ENCODE measurements at regions not wholly inside any gene's neighbourhood (a gene's known extent, or its start where the extent isn't known, plus 50 kb on each side); places are given as distances from the start of the nearest gene placed in this dataset.

GRCh38 chr5:72760259-72760658 lies 56.2 kb upstream of the TNPO1 start:
- DNase-seq (ENCODE audit: low read depth): peak; percentile 12
- Histone ChIP-seq H3K4me3 (ENCODE audit: low read length) (no peak overlapping the region), H3K27me3 (replicated peaks; ENCODE audit: control insufficient read depth, insufficient read depth, low read length) (no peaks in the 10 kb centered on the region), H3K9ac (ENCODE audit: low read length) (no peak overlapping the region), H3K9me3 (ENCODE audit: control insufficient read depth, low read length) (no peaks in the 10 kb centered on the region), H3K4me1 (ENCODE audit: control insufficient read depth, insufficient read depth, low read length) (no peaks in the 10 kb centered on the region), H3K36me3 (ENCODE audit: control insufficient read depth, insufficient read depth, low read length, severe bottlenecking) (no peaks in the 10 kb centered on the region)

GRCh38 chr5:72752909-72753308 lies 63.6 kb upstream of the TNPO1 start:
- Histone ChIP-seq H3K9ac (ENCODE audit: low read length) (no peak overlapping the region), H3K27me3 (replicated peaks; ENCODE audit: control insufficient read depth, insufficient read depth, low read length) (no peaks in the 10 kb centered on the region), H3K4me3 (ENCODE audit: low read length) (no peak overlapping the region), H3K4me1 (ENCODE audit: control insufficient read depth, insufficient read depth, low read length) (no peaks in the 10 kb centered on the region), H3K36me3 (ENCODE audit: control insufficient read depth, insufficient read depth, low read length, severe bottlenecking) (no peaks in the 10 kb centered on the region), H3K9me3 (ENCODE audit: control insufficient read depth, low read length) (peaks cover 3% of the 10 kb centered on the region)
- DNase-seq (ENCODE audit: low read depth): no peak

GRCh38 chr5:72749362-72749997 lies 67.0 kb upstream of the TNPO1 start:
- H3K36me3 ChIP-seq (ENCODE audit: control insufficient read depth, insufficient read depth, low read length, severe bottlenecking): no peaks in the 10 kb centered on the region
- no peaks in the 10 kb centered on the region for H3K27me3 ChIP-seq (replicated peaks; ENCODE audit: control insufficient read depth, insufficient read depth, low read length)
- H3K9me3 ChIP-seq (ENCODE audit: control insufficient read depth, low read length): peaks cover 6% of the 10 kb centered on the region
- no peak overlapping the region for H3K4me3 ChIP-seq (ENCODE audit: low read length)
- peaks cover 2% of the 10 kb centered on the region for H3K4me1 ChIP-seq (ENCODE audit: control insufficient read depth, insufficient read depth, low read length)
- H3K9ac ChIP-seq (ENCODE audit: low read length): no peak overlapping the region
- no peak for DNase-seq (ENCODE audit: low read depth)

- Histone ChIP-seq H3K4me1 (ENCODE audit: control insufficient read depth, insufficient read depth, low read length) (peaks cover 2% of the 10 kb centered on the region), H3K27me3 (replicated peaks; ENCODE audit: control insufficient read depth, insufficient read depth, low read length) (no peaks in the 10 kb centered on the region), H3K9me3 (ENCODE audit: control insufficient read depth, low read length) (peaks cover 6% of the 10 kb centered on the region), H3K9ac (ENCODE audit: low read length) (no peak overlapping the region), H3K4me3 (ENCODE audit: low read length) (no peak overlapping the region), H3K36me3 (ENCODE audit: control insufficient read depth, insufficient read depth, low read length, severe bottlenecking) (no peaks in the 10 kb centered on the region)
- DNase-seq (ENCODE audit: low read depth): no peak
Measured at GRCh38 chr5:72747826-72748225, 68.6 kb upstream of the TNPO1 start.

DNA sequence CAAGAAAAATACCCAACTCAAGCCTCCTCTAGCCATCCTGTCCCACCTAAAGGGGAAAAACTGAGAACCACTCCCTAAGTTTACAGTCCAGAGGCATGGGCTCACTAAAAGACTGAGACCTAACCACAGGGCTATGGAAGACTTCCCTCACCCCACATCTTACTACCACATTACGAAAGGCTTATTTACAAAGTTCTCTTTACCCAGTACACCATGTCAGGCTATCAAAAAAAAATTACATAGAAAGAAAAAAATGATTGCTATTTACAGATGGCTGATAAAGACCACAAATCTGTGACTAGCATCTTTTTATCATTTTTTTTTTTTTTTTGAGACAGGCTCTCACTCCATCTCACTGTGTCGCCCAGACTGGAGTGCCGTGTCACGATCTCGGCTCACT lies 69.7 kb upstream of the TNPO1 start:
- DNase-seq (ENCODE audit: low read depth): peak; percentile 13
- no peak overlapping the region for H3K4me3 ChIP-seq (ENCODE audit: low read length)
- no peaks in the 10 kb centered on the region for H3K27me3 ChIP-seq (replicated peaks; ENCODE audit: control insufficient read depth, insufficient read depth, low read length)
- H3K9ac ChIP-seq (ENCODE audit: low read length): no peak overlapping the region
- H3K9me3 ChIP-seq (ENCODE audit: control insufficient read depth, low read length): peaks cover 6% of the 10 kb centered on the region
- no peaks in the 10 kb centered on the region for H3K36me3 ChIP-seq (ENCODE audit: control insufficient read depth, insufficient read depth, low read length, severe bottlenecking)
- peaks cover 2% of the 10 kb centered on the region for H3K4me1 ChIP-seq (ENCODE audit: control insufficient read depth, insufficient read depth, low read length)

DNA sequence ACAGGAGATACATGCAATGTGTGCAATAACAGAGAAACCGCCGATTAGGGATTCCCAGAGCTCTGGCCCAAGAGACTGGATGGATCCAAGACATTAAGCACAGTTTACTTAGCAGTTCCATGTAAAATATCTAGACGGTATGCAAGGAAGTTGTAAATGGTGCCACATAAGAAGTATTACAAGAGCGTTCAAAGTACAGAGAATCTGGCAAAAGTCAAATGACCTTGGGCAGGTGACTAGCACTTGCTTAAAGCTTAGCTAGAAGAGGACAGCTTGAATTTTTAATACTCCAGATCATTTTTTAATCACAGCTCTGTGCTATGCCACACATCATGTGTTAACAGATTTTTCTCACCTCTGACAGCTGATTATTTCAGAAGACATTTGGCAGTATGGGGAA lies 72.3 kb upstream of the TNPO1 start:
- H3K4me1 ChIP-seq (ENCODE audit: control insufficient read depth, insufficient read depth, low read length): peaks cover 2% of the 10 kb centered on the region
- H3K9ac ChIP-seq (ENCODE audit: low read length): no peak overlapping the region
- no peaks in the 10 kb centered on the region for H3K36me3 ChIP-seq (ENCODE audit: control insufficient read depth, insufficient read depth, low read length, severe bottlenecking)
- no peak for DNase-seq (ENCODE audit: low read depth)
- peaks cover 6% of the 10 kb centered on the region for H3K9me3 ChIP-seq (ENCODE audit: control insufficient read depth, low read length)
- H3K4me3 ChIP-seq (ENCODE audit: low read length): no peak overlapping the region
- H3K27me3 ChIP-seq (replicated peaks; ENCODE audit: control insufficient read depth, insufficient read depth, low read length): no peaks in the 10 kb centered on the region

- Histone ChIP-seq H3K4me3 (ENCODE audit: low read length) (no peak overlapping the region), H3K36me3 (ENCODE audit: control insufficient read depth, insufficient read depth, low read length, severe bottlenecking) (no peaks in the 10 kb centered on the region), H3K4me1 (ENCODE audit: control insufficient read depth, insufficient read depth, low read length) (peaks cover 1% of the 10 kb centered on the region), H3K27me3 (replicated peaks; ENCODE audit: control insufficient read depth, insufficient read depth, low read length) (no peaks in the 10 kb centered on the region), H3K9me3 (ENCODE audit: control insufficient read depth, low read length) (no peaks in the 10 kb centered on the region), H3K9ac (ENCODE audit: low read length) (no peak overlapping the region)
- DNase-seq (ENCODE audit: low read depth): no peak
Measured at GRCh38 chr5:72741805-72742204, 74.7 kb upstream of the TNPO1 start.

- Histone ChIP-seq H3K4me1 (ENCODE audit: control insufficient read depth, insufficient read depth, low read length) (no peaks in the 10 kb centered on the region), H3K4me3 (ENCODE audit: low read length) (no peak overlapping the region), H3K27me3 (replicated peaks; ENCODE audit: control insufficient read depth, insufficient read depth, low read length) (no peaks in the 10 kb centered on the region), H3K9ac (ENCODE audit: low read length) (no peak overlapping the region), H3K36me3 (ENCODE audit: control insufficient read depth, insufficient read depth, low read length, severe bottlenecking) (no peaks in the 10 kb centered on the region), H3K9me3 (ENCODE audit: control insufficient read depth, low read length) (no peaks in the 10 kb centered on the region)
- no peak for DNase-seq (ENCODE audit: low read depth)
Measured at GRCh38 chr5:72733810-72734209, 82.7 kb upstream of the TNPO1 start.

DNA sequence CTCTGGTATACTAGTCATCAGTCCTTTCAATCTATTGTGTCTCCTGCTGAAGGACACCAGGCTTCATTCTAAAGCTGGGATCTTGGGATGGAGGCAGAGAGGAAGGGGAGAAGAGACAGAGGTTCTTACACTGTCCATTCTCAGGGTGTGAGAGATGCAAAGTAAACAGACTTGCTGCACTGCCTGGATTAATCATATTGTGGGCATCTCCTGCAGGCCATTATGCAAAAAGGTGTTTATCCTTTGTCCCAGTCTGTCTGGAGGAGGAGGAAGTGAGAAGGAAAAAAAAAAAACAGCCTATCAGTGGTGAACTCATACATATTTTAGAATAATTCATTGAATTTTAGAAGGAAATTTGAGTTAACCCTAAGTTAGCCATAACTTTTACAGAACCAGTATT lies 92.9 kb upstream of the TNPO1 start:
- H3K36me3 ChIP-seq (ENCODE audit: control insufficient read depth, insufficient read depth, low read length, severe bottlenecking): no peaks in the 10 kb centered on the region
- DNase-seq (ENCODE audit: low read depth): no peak
- H3K4me3 ChIP-seq (ENCODE audit: low read length): no peak overlapping the region
- no peaks in the 10 kb centered on the region for H3K4me1 ChIP-seq (ENCODE audit: control insufficient read depth, insufficient read depth, low read length)
- H3K9ac ChIP-seq (ENCODE audit: low read length): no peak overlapping the region
- peaks cover 19% of the 10 kb centered on the region for H3K27me3 ChIP-seq (replicated peaks; ENCODE audit: control insufficient read depth, insufficient read depth, low read length)
- no peaks in the 10 kb centered on the region for H3K9me3 ChIP-seq (ENCODE audit: control insufficient read depth, low read length)

DNA sequence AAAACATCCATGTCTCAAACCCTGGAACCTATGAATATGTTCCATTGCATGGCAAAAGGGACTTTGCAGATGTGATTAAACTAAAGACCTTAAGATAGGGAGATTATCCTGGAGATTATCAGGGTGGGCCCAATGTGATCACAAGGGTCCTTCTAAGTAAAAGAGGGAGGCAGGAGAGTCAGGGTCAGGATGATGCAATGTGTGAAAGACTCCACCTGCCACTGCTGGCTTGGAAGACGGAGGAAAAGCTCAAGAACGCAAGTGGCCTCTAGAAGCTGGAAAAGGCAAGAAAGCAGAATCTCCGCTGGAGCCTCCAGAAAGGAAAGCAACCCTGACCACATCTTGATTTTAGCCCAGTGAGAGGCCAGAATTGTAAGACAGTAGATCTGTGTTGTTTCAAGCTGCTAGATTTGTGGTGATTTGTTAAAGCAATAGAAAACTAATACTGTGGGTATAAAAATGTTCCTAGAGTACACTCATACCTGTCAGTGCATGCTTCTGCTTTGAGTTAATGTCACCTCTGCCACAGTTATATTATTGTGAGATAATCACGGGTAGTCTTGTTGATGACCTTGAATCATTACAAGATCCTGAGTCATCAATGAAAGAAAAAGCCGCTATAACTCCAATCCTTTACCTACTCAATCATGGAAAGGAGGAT lies 93.5 kb upstream of the TNPO1 start:
- no peaks in the 10 kb centered on the region for H3K4me1 ChIP-seq (ENCODE audit: control insufficient read depth, insufficient read depth, low read length)
- no peak for DNase-seq (ENCODE audit: low read depth)
- H3K36me3 ChIP-seq (ENCODE audit: control insufficient read depth, insufficient read depth, low read length, severe bottlenecking): no peaks in the 10 kb centered on the region
- no peak overlapping the region for H3K4me3 ChIP-seq (ENCODE audit: low read length)
- peaks cover 19% of the 10 kb centered on the region for H3K27me3 ChIP-seq (replicated peaks; ENCODE audit: control insufficient read depth, insufficient read depth, low read length)
- H3K9me3 ChIP-seq (ENCODE audit: control insufficient read depth, low read length): no peaks in the 10 kb centered on the region
- H3K9ac ChIP-seq (ENCODE audit: low read length): no peak overlapping the region

DNA sequence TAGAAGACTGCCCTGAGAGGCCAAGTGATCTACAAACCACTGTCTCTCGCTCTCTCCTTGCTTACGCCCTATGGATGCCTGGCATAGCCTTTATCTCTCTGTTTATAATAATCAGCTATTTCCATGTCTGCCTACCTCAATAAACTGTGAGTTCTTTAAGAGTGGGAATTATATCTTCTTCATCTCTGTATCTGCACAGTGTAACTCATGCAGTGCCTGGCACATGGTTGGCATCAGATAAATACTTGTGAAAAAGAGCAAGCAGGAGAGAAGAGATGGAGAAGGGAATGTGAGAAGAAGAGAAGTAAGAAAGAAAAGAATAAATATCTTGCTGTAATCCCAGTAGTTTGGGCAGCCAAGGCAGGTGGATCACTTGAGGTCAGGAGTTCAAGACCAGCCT lies 94.6 kb upstream of the TNPO1 start:
- H3K4me3 ChIP-seq (ENCODE audit: low read length): no peak overlapping the region
- H3K27me3 ChIP-seq (replicated peaks; ENCODE audit: control insufficient read depth, insufficient read depth, low read length): peaks cover 19% of the 10 kb centered on the region
- H3K9ac ChIP-seq (ENCODE audit: low read length): no peak overlapping the region
- no peak for DNase-seq (ENCODE audit: low read depth)
- H3K36me3 ChIP-seq (ENCODE audit: control insufficient read depth, insufficient read depth, low read length, severe bottlenecking): no peaks in the 10 kb centered on the region
- H3K9me3 ChIP-seq (ENCODE audit: control insufficient read depth, low read length): no peaks in the 10 kb centered on the region
- no peaks in the 10 kb centered on the region for H3K4me1 ChIP-seq (ENCODE audit: control insufficient read depth, insufficient read depth, low read length)

GRCh38 chr5:72720205-72720604 lies 96.3 kb upstream of the TNPO1 start:
- no peaks in the 10 kb centered on the region for H3K4me1 ChIP-seq (ENCODE audit: control insufficient read depth, insufficient read depth, low read length)
- H3K27me3 ChIP-seq (replicated peaks; ENCODE audit: control insufficient read depth, insufficient read depth, low read length): peaks cover 16% of the 10 kb centered on the region
- H3K36me3 ChIP-seq (ENCODE audit: control insufficient read depth, insufficient read depth, low read length, severe bottlenecking): no peaks in the 10 kb centered on the region
- H3K9me3 ChIP-seq (ENCODE audit: control insufficient read depth, low read length): no peaks in the 10 kb centered on the region
- no peak overlapping the region for H3K4me3 ChIP-seq (ENCODE audit: low read length)
- DNase-seq (ENCODE audit: low read depth): no peak
- H3K9ac ChIP-seq (ENCODE audit: low read length): no peak overlapping the region

All from adipocyte (in vitro differentiated cells).